A549 (cell line): ENCODE measurements at regions not wholly inside any gene's neighbourhood (a gene's known extent, or its start where the extent isn't known, plus 50 kb on each side); places are given as distances from the start of the nearest gene placed in this dataset.

Experiments used
- CHD2 ChIP-seq: fragments of 150-350 bp; IDR thresholded peaks from 2 replicates; pipeline ENCODE4 v1.6.1; 2014; ENCODE audit warnings: low read length; ENCODE audit not compliant: partially characterized antibody
- CTCF ChIP-seq: fragments of >200 bp; sonication (Bioruptor Twin); formaldehyde crosslinking; IDR thresholded peaks from 3 replicates; pipeline ENCODE4 v1.5.1; 2016
- EP300 ChIP-seq, 2 experiments: fragments of >200 bp; sonication (Bioruptor Twin); formaldehyde crosslinking; IDR thresholded peaks; 2 replicates in 1 of 2; 3 replicates in 1 of 2; pipeline ENCODE4 v1.6.1; 2016 to 2017
- ESRRA ChIP-seq: fragments of 150-350 bp; IDR thresholded peaks from 2 replicates; pipeline ENCODE4 v1.6.1; 2014; ENCODE audit warnings: mild to moderate bottlenecking, low read length, borderline replicate concordance
- POLR2A ChIP-seq: IDR thresholded peaks from 2 replicates; pipeline ENCODE4 v1.6.1; 2012; ENCODE audit warnings: mild to moderate bottlenecking, low read length
- RAD21 ChIP-seq, 2 experiments: fragments of >200 bp in 1 of 2; sonication (Bioruptor Twin) in 1 of 2; formaldehyde crosslinking in 1 of 2; IDR thresholded peaks in 1 of 2; conservative IDR thresholded peaks in 1 of 2; 2 replicates in 1 of 2; 3 replicates in 1 of 2; pipeline ENCODE4 v1.6.1; 2012 to 2018; ENCODE audit warnings: inconsistent platforms in 1 of 2
- RARB ChIP-seq: fragments of 250-450 bp; sonication (Bioruptor Pico); IDR thresholded peaks from 2 replicates; pipeline ENCODE4 v1.8.0; 2021; ENCODE audit warnings: mild to moderate bottlenecking, moderate library complexity
- RFX5 ChIP-seq: fragments of 450-650 bp; IDR thresholded peaks from 2 replicates; pipeline ENCODE4 v1.7.1; 2014; ENCODE audit warnings: antibody characterized with exemption, mild to moderate bottlenecking, moderate library complexity

- TF ChIP-seq CTCF: no peak
- no peak for TF ChIP-seq POLR2A
- TF ChIP-seq ESRRA: no peak
- TF ChIP-seq EP300 (IDR thresholded peaks at IDR 0.05): no peak
- TF ChIP-seq CHD2: no peak
- TF ChIP-seq RAD21 (conservative IDR thresholded peaks at IDR 0.05 in 1 of 2, IDR thresholded peaks at IDR 0.05 in 1 of 2): no peak
- TF ChIP-seq RARB (CRISPR knock-in tag): no peak
- no peak for TF ChIP-seq RFX5
These were observed 56.7 kb upstream of the GLYATL1B start for GRCh38 chr11:59029366-59029889.
